H1 (cell line): ENCODE measurements at regions not wholly inside any gene's neighbourhood (a gene's known extent, or its start where the extent isn't known, plus 50 kb on each side); places are given as distances from the start of the nearest gene placed in this dataset.

ENCODE experiments used
- CTCF ChIA-PET: fragments of 300-600 bp; sonication (Branson Sonifier 250); formaldehyde crosslinking; loops from one replicate; lab custom pipeline; 2021; ENCODE audit not compliant: partially characterized antibody; lab: Charles Lee
- POLR2A ChIA-PET: fragments of 300-600 bp; sonication (Branson Sonifier 250); formaldehyde crosslinking; loops from one replicate; lab custom pipeline; 2021; ENCODE audit warnings: inconsistent platforms; ENCODE audit not compliant: partially characterized antibody; lab: Charles Lee
- DNase-seq, 2 experiments: peaks; one replicate each; pipeline versions ENCODE4 v3.0.0 to v3.0.0-alpha.2; 2010 to 2022; ENCODE audit warnings: low spot score in 2 of 2, low read depth in 1 of 2, mixed read lengths in 1 of 2
- FAIRE-seq: peaks from 2 replicates; lab custom pipeline; 2011; peaks lifted over from hg19 to GRCh38; lab: Jason Lieb, UNC
- H2AFZ ChIP-seq: 2 replicates; pipeline ENCODE4 v1.8.1; 2012; ENCODE audit warnings: low read length, inconsistent platforms
- H2AK5ac ChIP-seq: 2 replicates; pipeline ENCODE4 v1.6.1; 2013; ENCODE audit warnings: low read depth, low read length
- H2BK120ac ChIP-seq: replicated peaks from 2 replicates; pipeline ENCODE3; 2013; ENCODE audit warnings: low read depth, low read length, inconsistent platforms
- H2BK12ac ChIP-seq: 2 replicates; pipeline ENCODE4 v1.6.1; 2013; ENCODE audit warnings: low read depth, low read length
- H2BK15ac ChIP-seq: 2 replicates; pipeline ENCODE4 v1.6.1; 2013; ENCODE audit warnings: low read length
- H2BK20ac ChIP-seq: 2 replicates; pipeline ENCODE4 v1.6.1; 2013; ENCODE audit warnings: low read length
- H2BK5ac ChIP-seq: 2 replicates; pipeline ENCODE4 v1.6.1; 2013; ENCODE audit warnings: low read depth, low read length
- H3K14ac ChIP-seq: 2 replicates; pipeline ENCODE4 v1.6.1; 2013; ENCODE audit warnings: inconsistent platforms; ENCODE audit not compliant: insufficient read length
- H3K18ac ChIP-seq: 2 replicates; pipeline ENCODE4 v1.6.1; 2013; ENCODE audit warnings: low read length; ENCODE audit errors: extremely low read depth
- H3K23ac ChIP-seq: 2 replicates; pipeline ENCODE4 v1.6.1; 2013; ENCODE audit warnings: inconsistent platforms; ENCODE audit not compliant: insufficient read length
- H3K23me2 ChIP-seq: 2 replicates; pipeline ENCODE4 v1.6.1; 2013; ENCODE audit warnings: low read depth, low read length
- H3K27ac ChIP-seq: 2 replicates; pipeline ENCODE4 v1.6.1; 2011; ENCODE audit warnings: low read depth, low read length, inconsistent platforms
- H3K27me3 ChIP-seq, 4 experiments: replicated peaks in 1 of 4; 1 replicate in 1 of 4; 2 replicates in 3 of 4; pipeline versions ENCODE4 v1.6.1 to v1.8.1; 2011 to 2013; ENCODE audit warnings: low read length in 3 of 4, mild to moderate bottlenecking in 3 of 4, inconsistent platforms in 2 of 4, mixed read lengths in 2 of 4, moderate library complexity in 1 of 4; ENCODE audit not compliant: control insufficient read depth in 3 of 4, insufficient read depth in 3 of 4; ENCODE audit errors: extremely low read depth in 1 of 4
- H3K36me3 ChIP-seq, 4 experiments: 2 replicates each; pipeline versions ENCODE4 v1.6.1 to v1.8.1; 2011 to 2013; ENCODE audit warnings: mild to moderate bottlenecking in 4 of 4, low read length in 3 of 4, moderate library complexity in 2 of 4, control low read depth in 1 of 4, inconsistent platforms in 1 of 4; ENCODE audit not compliant: insufficient read depth in 4 of 4, control insufficient read depth in 2 of 4
- H3K4ac ChIP-seq: replicated peaks from 2 replicates; pipeline ENCODE3; 2013; ENCODE audit warnings: low read length, low read depth, mixed read lengths, inconsistent platforms; ENCODE audit not compliant: insufficient read length
- H3K4me1 ChIP-seq, 4 experiments: replicated peaks in 1 of 4; 1 replicate in 1 of 4; 2 replicates in 3 of 4; pipeline versions ENCODE4 v1.6.1 to v1.8.1; 2011 to 2013; ENCODE audit warnings: low read length in 3 of 4, inconsistent platforms in 2 of 4, mixed read lengths in 1 of 4; ENCODE audit not compliant: insufficient read depth in 4 of 4, control insufficient read depth in 3 of 4
- H3K4me2 ChIP-seq, 2 experiments: 2 replicates each; pipeline versions ENCODE4 v1.6.1 to v1.8.1; 2011 to 2013; ENCODE audit warnings: low read depth in 2 of 2, low read length in 2 of 2, control low read depth in 1 of 2, inconsistent platforms in 1 of 2, mild to moderate bottlenecking in 1 of 2; ENCODE audit not compliant: insufficient read depth in 1 of 2
- H3K4me3 ChIP-seq, 4 experiments: fragments of 200-600, 300-600 bp in 1 of 4; sonication (generic), shearing (Covaris generic), sonication (Bioruptor Twin) in 1 of 4; 2 replicates each; pipeline versions ENCODE4 v1.5.1 to v1.8.1; 2011 to 2016; ENCODE audit warnings: low read length in 4 of 4, low read depth in 3 of 4, control low read depth in 2 of 4, inconsistent platforms in 2 of 4, mild to moderate bottlenecking in 2 of 4, mixed read lengths in 1 of 4, moderate library complexity in 1 of 4; ENCODE audit not compliant: insufficient read depth in 2 of 4; ENCODE audit errors: extremely low read depth in 1 of 4
- H3K56ac ChIP-seq: replicated peaks from 2 replicates; pipeline ENCODE3; 2013; ENCODE audit warnings: low read depth, mild to moderate bottlenecking, mixed read lengths, low read length, inconsistent platforms; ENCODE audit not compliant: insufficient read length
- H3K79me1 ChIP-seq: 2 replicates; pipeline ENCODE4 v1.6.1; 2013; ENCODE audit warnings: low read depth, low read length, control low read depth
- H3K79me2 ChIP-seq, 2 experiments: 2 replicates each; pipeline versions ENCODE4 v1.6.1 to v1.8.1; 2012 to 2013; ENCODE audit warnings: low read length in 2 of 2, mild to moderate bottlenecking in 2 of 2, inconsistent platforms in 1 of 2; ENCODE audit not compliant: insufficient read depth in 2 of 2, control insufficient read depth in 1 of 2
- H3K9ac ChIP-seq, 4 experiments: replicated peaks in 1 of 4; 1 replicate in 1 of 4; 2 replicates in 3 of 4; pipeline versions ENCODE4 v1.6.1 to v1.8.1; 2011 to 2013; ENCODE audit warnings: low read depth in 3 of 4, low read length in 3 of 4, control low read depth in 2 of 4, mild to moderate bottlenecking in 2 of 4, moderate library complexity in 2 of 4, inconsistent platforms in 1 of 4; ENCODE audit errors: extremely low read depth in 1 of 4
- H3K9me3 ChIP-seq, 2 experiments: 2 replicates each; pipeline versions ENCODE4 v1.6.1 to v1.8.1; 2012 to 2013; ENCODE audit warnings: mild to moderate bottlenecking in 2 of 2, moderate library complexity in 2 of 2, control low read depth in 1 of 2, inconsistent platforms in 1 of 2, low read depth in 1 of 2, low read length in 1 of 2, mixed read lengths in 1 of 2; ENCODE audit not compliant: insufficient read depth in 2 of 2
- H4K20me1 ChIP-seq, 2 experiments: replicated peaks in 1 of 2; 2 replicates each; pipeline versions ENCODE3 to v1.8.1; 2011 to 2013; ENCODE audit warnings: inconsistent platforms in 2 of 2, low read length in 2 of 2, mild to moderate bottlenecking in 1 of 2; ENCODE audit not compliant: insufficient read depth in 2 of 2, control insufficient read depth in 1 of 2
- H4K5ac ChIP-seq: 2 replicates; pipeline ENCODE4 v1.6.1; 2013; ENCODE audit warnings: low read length, low read depth, mixed read lengths, inconsistent platforms; ENCODE audit not compliant: insufficient read length
- H4K8ac ChIP-seq: 2 replicates; pipeline ENCODE4 v1.8.0; 2013; ENCODE audit warnings: mild to moderate bottlenecking, moderate library complexity, low read length, inconsistent platforms; ENCODE audit not compliant: insufficient read depth; ENCODE audit errors: extremely low read depth
- H4K91ac ChIP-seq: replicated peaks from 2 replicates; pipeline ENCODE3; 2013; ENCODE audit warnings: low read length, mixed read lengths, inconsistent platforms; ENCODE audit not compliant: insufficient read length
- EGR1 ChIP-seq: IDR thresholded peaks from 2 replicates; pipeline ENCODE4 v1.6.1; 2011; ENCODE audit warnings: low read depth, low read length, borderline replicate concordance
- POU5F1 ChIP-seq: IDR thresholded peaks from 2 replicates; pipeline ENCODE4 v1.6.1; 2011; ENCODE audit warnings: low read depth, mild to moderate bottlenecking, low read length, moderate library complexity
- RFX5 ChIP-seq: IDR thresholded peaks from 2 replicates; pipeline ENCODE4 v1.6.1; 2011; ENCODE audit warnings: low read depth, low read length, improper control_type of control experiment, borderline replicate concordance
- RNF2 ChIP-seq: fragments of 200-900, 300-1000 bp; sonication (generic); IDR thresholded peaks from 2 replicates; pipeline ENCODE4 v1.7.1; 2016; ENCODE audit warnings: borderline replicate concordance, low read depth, mild to moderate bottlenecking, antibody characterized with exemption, low read length; ENCODE audit not compliant: poor library complexity, severe bottlenecking; ENCODE audit errors: missing control alignments
- RXRA ChIP-seq: IDR thresholded peaks from 2 replicates; pipeline ENCODE4 v1.6.1; 2011; ENCODE audit warnings: low read depth, mild to moderate bottlenecking, low read length, moderate library complexity; ENCODE audit not compliant: insufficient read depth
- SP2 ChIP-seq: IDR thresholded peaks from 2 replicates; pipeline ENCODE4 v1.6.1; 2012; ENCODE audit warnings: mild to moderate bottlenecking, low read length, inconsistent platforms
- WGBS, 2 experiments: shearing (Covaris generic) in 1 of 2; methylation state at CpG; one replicate each; pipeline versions ENCODE4 v1.1.6 to v1.1.7; 2013 to 2015; ENCODE audit warnings: low lambda C conversion rate in 2 of 2, mixed read lengths in 2 of 2, inconsistent platforms in 1 of 2, low coverage in 1 of 2, missing lambda C conversion rate in 1 of 2; ENCODE audit not compliant: insufficient replicate concordance in 2 of 2, insufficient coverage in 1 of 2, insufficient read length in 1 of 2; ENCODE audit errors: extremely low coverage in 1 of 2, missing lambda C conversion rate in 1 of 2; 5-methylcytosine and 5-hydroxymethylcytosine counted together
- TF ChIP-seq, protein P1 (sequence below): IDR thresholded peaks from 2 replicates; pipeline ENCODE4 v1.6.1; 2012; ENCODE audit warnings: inconsistent platforms

GRCh38 chr2:76310894-76311633 is 600.3 kb upstream of the GCFC2 start:
- Histone ChIP-seq H2BK20ac (no peak overlapping the region), H2BK120ac (no peak overlapping the region), H3K27ac (no peak overlapping the region), H2BK15ac (no peak overlapping the region), H3K36me3 (no peaks in the 10 kb centered on the region), H3K23ac (no peak overlapping the region), H2BK5ac (no peak overlapping the region), H3K4me3 (no peak overlapping the region), H3K14ac (no peak overlapping the region)
- no peak for FAIRE-seq
- CTCF ChIA-PET = interaction anchor here (0.7 kb wide), 1 partner anchor 13 kb away, joined by 3 read pairs; no protein-coding TSS in a partner anchor
- TF ChIP-seq, protein P1, sequence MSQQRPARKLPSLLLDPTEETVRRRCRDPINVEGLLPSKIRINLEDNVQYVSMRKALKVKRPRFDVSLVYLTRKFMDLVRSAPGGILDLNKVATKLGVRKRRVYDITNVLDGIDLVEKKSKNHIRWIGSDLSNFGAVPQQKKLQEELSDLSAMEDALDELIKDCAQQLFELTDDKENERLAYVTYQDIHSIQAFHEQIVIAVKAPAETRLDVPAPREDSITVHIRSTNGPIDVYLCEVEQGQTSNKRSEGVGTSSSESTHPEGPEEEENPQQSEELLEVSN = no peak
- TF ChIP-seq RFX5 (no peak), RXRA (no peak), RNF2 (no peak), SP2 (no peak), EGR1 (no peak), POU5F1 (no peak)
- TF ChIP-seq, all 59 proteins: peak for 0
- Histone ChIP-seq H3K18ac (no peak overlapping the region), H3K4ac (no peak overlapping the region), H2BK12ac (no peak overlapping the region), H3K4me1 (peaks cover 0 to 2% (median 0%) of the 10 kb centered on the region in 4 experiments; a peak in 1 of 7 replicates), H3K4me2 (no peak overlapping the region), H3K23me2 (no peaks in the 10 kb centered on the region), H4K20me1 (no peaks in the 10 kb centered on the region), H4K91ac (no peak overlapping the region), H4K8ac (no peak overlapping the region), H2AK5ac (no peak overlapping the region), H3K79me1 (no peaks in the 10 kb centered on the region), H3K79me2 (no peaks in the 10 kb centered on the region), H3K9ac (no peak overlapping the region), H3K9me3 (no peaks in the 10 kb centered on the region), H4K5ac (no peak overlapping the region), H3K56ac (no peak overlapping the region), H2AFZ (no peak overlapping the region), H3K27me3 (no peaks in the 10 kb centered on the region)
- DNase-seq = no peak
- 87% methylated on average over 2 of the region's 2 CpGs; no CpG with 5 or more reads in 1 of the 2 experiments for WGBS, 2 experiments
- POLR2A ChIA-PET = no interaction called here
